ENCODE measurements at regions not wholly inside any gene's neighbourhood (a gene's known extent, or its start where the extent isn't known, plus 50 kb on each side); places are given as distances from the start of the nearest gene placed in this dataset.

DNA sequence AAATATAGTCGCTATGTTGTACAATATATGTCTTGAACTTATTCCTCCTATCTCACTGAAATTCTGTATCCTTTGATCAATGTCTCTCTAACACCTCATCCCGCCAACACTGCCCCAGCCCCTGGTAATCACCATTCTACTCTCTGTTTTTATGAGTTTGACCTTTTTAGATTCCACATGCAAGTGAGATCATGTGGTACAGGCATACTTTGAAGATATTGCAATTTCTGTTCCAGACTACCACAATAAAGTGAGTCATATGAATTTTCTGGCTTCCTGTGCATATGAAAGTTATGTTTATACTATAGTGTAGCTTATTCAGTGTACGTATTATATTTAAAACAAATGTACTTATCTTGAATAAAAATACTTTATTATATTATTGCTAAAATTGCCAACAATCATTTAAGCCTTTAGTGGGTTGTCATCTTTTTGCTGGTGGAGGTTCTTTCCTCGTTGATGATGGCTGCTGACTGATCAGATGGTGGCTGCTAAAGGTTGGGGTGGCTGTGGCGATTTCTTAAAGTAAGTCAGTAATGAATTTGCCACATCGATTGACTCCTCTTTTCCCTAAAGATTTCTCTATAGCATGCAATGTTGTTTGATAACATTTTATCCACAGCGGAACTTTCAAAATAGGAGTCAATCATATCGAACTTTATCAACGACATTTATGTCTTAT, 257.2 kb downstream of the NFKBIZ start:
- Histone ChIP-seq H3K4me1 (ENCODE audit: control insufficient read depth, insufficient read depth, low read length) (no peaks in the 10 kb centered on the region), H3K27ac (ENCODE audit: extremely low read depth, low read depth, low read length) (no peak overlapping the region), H3K36me3 (ENCODE audit: control insufficient read depth in 2 of 2, insufficient read depth in 1 of 2, low read length in 2 of 2) (no peaks in the 10 kb centered on the region), H3K9me3 (ENCODE audit: control insufficient read depth, insufficient read depth, low read depth, low read length) (no peaks in the 10 kb centered on the region), H3K4me3 (ENCODE audit: low read depth, low read length) (no peak overlapping the region)
- ChIA-PET POLR2A (no interaction called here), CTCF (no interaction called here)
- TF ChIP-seq, protein P1, sequence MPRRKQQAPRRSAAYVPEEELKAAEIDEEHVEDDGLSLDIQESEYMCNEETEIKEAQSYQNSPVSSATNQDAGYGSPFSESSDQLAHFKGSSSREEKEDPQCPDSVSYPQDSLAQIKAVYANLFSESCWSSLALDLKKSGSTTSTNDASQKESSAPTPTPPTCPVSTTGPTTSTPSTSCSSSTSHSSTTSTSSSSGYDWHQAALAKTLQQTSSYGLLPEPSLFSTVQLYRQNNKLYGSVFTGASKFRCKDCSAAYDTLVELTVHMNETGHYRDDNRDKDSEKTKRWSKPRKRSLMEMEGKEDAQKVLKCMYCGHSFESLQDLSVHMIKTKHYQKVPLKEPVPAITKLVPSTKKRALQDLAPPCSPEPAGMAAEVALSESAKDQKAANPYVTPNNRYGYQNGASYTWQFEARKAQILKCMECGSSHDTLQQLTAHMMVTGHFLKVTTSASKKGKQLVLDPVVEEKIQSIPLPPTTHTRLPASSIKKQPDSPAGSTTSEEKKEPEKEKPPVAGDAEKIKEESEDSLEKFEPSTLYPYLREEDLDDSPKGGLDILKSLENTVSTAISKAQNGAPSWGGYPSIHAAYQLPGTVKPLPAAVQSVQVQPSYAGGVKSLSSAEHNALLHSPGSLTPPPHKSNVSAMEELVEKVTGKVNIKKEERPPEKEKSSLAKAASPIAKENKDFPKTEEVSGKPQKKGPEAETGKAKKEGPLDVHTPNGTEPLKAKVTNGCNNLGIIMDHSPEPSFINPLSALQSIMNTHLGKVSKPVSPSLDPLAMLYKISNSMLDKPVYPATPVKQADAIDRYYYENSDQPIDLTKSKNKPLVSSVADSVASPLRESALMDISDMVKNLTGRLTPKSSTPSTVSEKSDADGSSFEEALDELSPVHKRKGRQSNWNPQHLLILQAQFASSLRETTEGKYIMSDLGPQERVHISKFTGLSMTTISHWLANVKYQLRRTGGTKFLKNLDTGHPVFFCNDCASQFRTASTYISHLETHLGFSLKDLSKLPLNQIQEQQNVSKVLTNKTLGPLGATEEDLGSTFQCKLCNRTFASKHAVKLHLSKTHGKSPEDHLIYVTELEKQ (tag by site-specific recombination; IDR thresholded peaks at IDR 0.05; ENCODE audit: borderline replicate concordance), result no peak
- TF ChIP-seq ZNF366 (tag by site-specific recombination; conservative IDR thresholded peaks at IDR 0.05) (no peak), SCRT1 (tag by site-specific recombination; IDR thresholded peaks at IDR 0.05; ENCODE audit: borderline replicate concordance) (no peak), IKZF3 (tag by site-specific recombination; IDR thresholded peaks at IDR 0.05) (no peak)
- TF ChIP-seq, protein P2, sequence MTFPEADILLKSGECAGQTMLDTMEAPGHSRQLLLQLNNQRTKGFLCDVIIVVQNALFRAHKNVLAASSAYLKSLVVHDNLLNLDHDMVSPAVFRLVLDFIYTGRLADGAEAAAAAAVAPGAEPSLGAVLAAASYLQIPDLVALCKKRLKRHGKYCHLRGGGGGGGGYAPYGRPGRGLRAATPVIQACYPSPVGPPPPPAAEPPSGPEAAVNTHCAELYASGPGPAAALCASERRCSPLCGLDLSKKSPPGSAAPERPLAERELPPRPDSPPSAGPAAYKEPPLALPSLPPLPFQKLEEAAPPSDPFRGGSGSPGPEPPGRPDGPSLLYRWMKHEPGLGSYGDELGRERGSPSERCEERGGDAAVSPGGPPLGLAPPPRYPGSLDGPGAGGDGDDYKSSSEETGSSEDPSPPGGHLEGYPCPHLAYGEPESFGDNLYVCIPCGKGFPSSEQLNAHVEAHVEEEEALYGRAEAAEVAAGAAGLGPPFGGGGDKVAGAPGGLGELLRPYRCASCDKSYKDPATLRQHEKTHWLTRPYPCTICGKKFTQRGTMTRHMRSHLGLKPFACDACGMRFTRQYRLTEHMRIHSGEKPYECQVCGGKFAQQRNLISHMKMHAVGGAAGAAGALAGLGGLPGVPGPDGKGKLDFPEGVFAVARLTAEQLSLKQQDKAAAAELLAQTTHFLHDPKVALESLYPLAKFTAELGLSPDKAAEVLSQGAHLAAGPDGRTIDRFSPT (tag by site-specific recombination; IDR thresholded peaks at IDR 0.05), result no peak
- TF ChIP-seq, protein P3, sequence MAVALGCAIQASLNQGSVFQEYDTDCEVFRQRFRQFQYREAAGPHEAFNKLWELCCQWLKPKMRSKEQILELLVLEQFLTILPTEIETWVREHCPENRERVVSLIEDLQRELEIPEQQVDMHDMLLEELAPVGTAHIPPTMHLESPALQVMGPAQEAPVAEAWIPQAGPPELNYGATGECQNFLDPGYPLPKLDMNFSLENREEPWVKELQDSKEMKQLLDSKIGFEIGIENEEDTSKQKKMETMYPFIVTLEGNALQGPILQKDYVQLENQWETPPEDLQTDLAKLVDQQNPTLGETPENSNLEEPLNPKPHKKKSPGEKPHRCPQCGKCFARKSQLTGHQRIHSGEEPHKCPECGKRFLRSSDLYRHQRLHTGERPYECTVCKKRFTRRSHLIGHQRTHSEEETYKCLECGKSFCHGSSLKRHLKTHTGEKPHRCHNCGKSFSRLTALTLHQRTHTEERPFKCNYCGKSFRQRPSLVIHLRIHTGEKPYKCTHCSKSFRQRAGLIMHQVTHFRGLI (tag by site-specific recombination; IDR thresholded peaks at IDR 0.05), result no peak
- TF ChIP-seq, protein P4, sequence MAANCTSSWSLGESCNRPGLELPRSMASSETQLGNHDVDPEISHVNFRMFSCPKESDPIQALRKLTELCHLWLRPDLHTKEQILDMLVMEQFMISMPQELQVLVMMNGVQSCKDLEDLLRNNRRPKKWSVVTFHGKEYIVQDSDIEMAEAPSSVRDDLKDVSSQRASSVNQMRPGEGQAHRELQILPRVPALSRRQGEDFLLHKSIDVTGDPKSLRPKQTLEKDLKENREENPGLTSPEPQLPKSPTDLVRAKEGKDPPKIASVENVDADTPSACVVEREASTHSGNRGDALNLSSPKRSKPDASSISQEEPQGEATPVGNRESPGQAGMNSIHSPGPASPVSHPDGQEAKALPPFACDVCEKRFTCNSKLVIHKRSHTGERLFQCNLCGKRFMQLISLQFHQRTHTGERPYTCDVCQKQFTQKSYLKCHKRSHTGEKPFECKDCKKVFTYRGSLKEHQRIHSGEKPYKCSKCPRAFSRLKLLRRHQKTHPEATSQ (tag by site-specific recombination; IDR thresholded peaks at IDR 0.05), result no peak

DNA sequence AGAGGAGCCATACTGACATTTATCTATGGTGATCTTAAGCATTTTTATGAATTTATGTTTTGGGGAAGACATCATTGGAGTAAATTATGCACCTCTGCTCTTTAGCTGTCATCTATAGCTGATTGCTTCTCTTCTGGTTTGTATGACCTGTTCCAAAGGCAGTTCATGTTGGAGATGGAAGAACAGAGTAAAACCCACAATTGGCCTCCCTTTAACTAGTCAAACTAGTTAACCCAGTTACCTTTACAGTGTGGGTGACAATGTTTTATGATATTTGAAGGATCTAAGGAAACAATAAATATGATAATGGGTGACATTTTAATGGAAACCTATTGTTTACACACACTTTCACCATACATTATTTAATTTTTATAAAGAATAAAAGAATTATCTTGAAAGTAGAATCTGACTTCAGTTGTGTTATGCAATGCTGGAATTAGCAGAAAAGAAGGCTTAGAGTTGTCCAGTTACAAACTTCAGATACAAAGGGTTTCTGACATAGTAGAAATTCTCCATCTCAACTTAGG, 263.5 kb downstream of the NFKBIZ start:
- POLR2A ChIA-PET, result no interaction called here
- Histone ChIP-seq H3K4me3 (ENCODE audit: low read depth, low read length) (no peak overlapping the region), H3K27ac (ENCODE audit: extremely low read depth, low read depth, low read length) (no peak overlapping the region), H3K36me3 (ENCODE audit: control insufficient read depth in 2 of 2, insufficient read depth in 1 of 2, low read length in 2 of 2) (no peaks in the 10 kb centered on the region), H3K9me3 (ENCODE audit: control insufficient read depth, insufficient read depth, low read depth, low read length) (no peaks in the 10 kb centered on the region), H3K4me1 (ENCODE audit: control insufficient read depth, insufficient read depth, low read length) (no peaks in the 10 kb centered on the region)
- CTCF ChIA-PET, result no interaction called here
- TF ChIP-seq, protein P5, sequence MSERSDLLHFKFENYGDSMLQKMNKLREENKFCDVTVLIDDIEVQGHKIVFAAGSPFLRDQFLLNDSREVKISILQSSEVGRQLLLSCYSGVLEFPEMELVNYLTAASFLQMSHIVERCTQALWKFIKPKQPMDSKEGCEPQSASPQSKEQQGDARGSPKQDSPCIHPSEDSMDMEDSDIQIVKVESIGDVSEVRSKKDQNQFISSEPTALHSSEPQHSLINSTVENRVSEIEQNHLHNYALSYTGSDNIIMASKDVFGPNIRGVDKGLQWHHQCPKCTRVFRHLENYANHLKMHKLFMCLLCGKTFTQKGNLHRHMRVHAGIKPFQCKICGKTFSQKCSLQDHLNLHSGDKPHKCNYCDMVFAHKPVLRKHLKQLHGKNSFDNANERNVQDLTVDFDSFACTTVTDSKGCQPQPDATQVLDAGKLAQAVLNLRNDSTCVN (tag by site-specific recombination; optimal IDR thresholded peaks at IDR 0.05), result no peak
- TF ChIP-seq ZNF600 (tag by site-specific recombination; IDR thresholded peaks at IDR 0.05) (no peak), ZNF558 (tag by site-specific recombination; IDR thresholded peaks at IDR 0.05) (no peak), ZNF785 (tag by site-specific recombination; IDR thresholded peaks at IDR 0.05) (no peak), KLF1 (tag by site-specific recombination; IDR thresholded peaks at IDR 0.05) (no peak), REPIN1 (tag by site-specific recombination; IDR thresholded peaks at IDR 0.05; ENCODE audit: low read depth) (no peak), ZNF654 (tag by site-specific recombination; IDR thresholded peaks at IDR 0.05; ENCODE audit: low read depth) (no peak), OVOL3 (tag by site-specific recombination; IDR thresholded peaks at IDR 0.05) (no peak), ZNF169 (tag by site-specific recombination; IDR thresholded peaks at IDR 0.05) (no peak), TCF7L2 (IDR thresholded peaks at IDR 0.05; ENCODE audit: borderline replicate concordance, low read depth, low read length) (no peak), ZNF335 (tag by site-specific recombination; conservative IDR thresholded peaks at IDR 0.05) (no peak)
- TF ChIP-seq, protein P3 (tag by site-specific recombination; IDR thresholded peaks at IDR 0.05), result no peak
- TF ChIP-seq, protein P6, sequence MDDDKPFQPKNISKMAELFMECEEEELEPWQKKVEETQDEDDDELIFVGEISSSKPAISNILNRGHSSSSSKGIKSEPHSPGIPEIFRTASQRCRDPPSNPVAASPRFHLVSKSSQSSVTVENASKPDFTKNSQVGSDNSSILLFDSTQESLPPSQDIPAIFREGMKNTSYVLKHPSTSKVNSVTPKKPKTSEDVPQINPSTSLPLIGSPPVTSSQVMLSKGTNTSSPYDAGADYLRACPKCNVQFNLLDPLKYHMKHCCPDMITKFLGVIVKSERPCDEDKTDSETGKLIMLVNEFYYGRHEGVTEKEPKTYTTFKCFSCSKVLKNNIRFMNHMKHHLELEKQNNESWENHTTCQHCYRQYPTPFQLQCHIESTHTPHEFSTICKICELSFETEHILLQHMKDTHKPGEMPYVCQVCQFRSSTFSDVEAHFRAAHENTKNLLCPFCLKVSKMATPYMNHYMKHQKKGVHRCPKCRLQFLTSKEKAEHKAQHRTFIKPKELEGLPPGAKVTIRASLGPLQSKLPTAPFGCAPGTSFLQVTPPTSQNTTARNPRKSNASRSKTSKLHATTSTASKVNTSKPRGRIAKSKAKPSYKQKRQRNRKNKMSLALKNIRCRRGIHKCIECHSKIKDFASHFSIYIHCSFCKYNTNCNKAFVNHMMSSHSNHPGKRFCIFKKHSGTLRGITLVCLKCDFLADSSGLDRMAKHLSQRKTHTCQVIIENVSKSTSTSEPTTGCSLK (tag by site-specific recombination; IDR thresholded peaks at IDR 0.05), result no peak

Measured in HEK293 (cell line).